ENCODE measurements at regions not wholly inside any gene's neighbourhood (a gene's known extent, or its start where the extent isn't known, plus 50 kb on each side); places are given as distances from the start of the nearest gene placed in this dataset.

DNA sequence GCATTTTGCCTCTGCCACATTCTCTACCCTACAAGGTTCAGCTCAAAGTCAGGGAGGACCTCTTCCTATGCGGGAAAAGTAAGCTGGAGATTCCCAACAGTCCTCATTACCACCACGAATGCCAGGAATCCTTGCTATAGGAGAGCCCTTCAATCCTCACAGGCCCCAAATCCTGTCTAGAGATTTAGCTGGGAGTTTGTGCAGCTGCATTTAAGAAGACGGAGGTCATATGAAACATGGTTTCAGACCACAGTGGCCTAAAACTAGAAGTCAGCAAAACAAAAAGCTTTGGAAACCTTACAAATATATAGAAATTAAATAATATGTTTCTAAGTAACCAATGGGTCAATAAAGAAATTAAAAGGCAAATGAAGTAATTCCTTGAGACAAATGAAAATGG lies 415.3 kb upstream of the SETBP1 start:
- Histone ChIP-seq H3K27ac (ENCODE audit: low read depth, low read length) (no peak overlapping the region), H2AFZ (ENCODE audit: low read length, unreplicated experiment) (no peak overlapping the region), H3K4me3 (ENCODE audit: low read depth, low read length) (no peak overlapping the region), H3K27me3 (ENCODE audit: insufficient read depth, low read length) (no peaks in the 10 kb centered on the region), H3K79me2 (ENCODE audit: control insufficient read depth, insufficient read depth, low read length, unreplicated experiment) (no peaks in the 10 kb centered on the region), H3K36me3 (ENCODE audit: insufficient read depth, low read length) (no peaks in the 10 kb centered on the region), H3K4me1 (ENCODE audit: control insufficient read depth, insufficient read depth, low read length, unreplicated experiment) (no peaks in the 10 kb centered on the region)

GRCh38 chr18:44273298-44273697 lies 407.4 kb upstream of the SETBP1 start:
- Histone ChIP-seq H3K4me1 (ENCODE audit: control insufficient read depth, insufficient read depth, low read length, unreplicated experiment) (no peaks in the 10 kb centered on the region), H3K4me3 (ENCODE audit: low read depth, low read length) (no peak overlapping the region), H3K36me3 (ENCODE audit: insufficient read depth, low read length) (no peaks in the 10 kb centered on the region), H3K79me2 (ENCODE audit: control insufficient read depth, insufficient read depth, low read length, unreplicated experiment) (no peaks in the 10 kb centered on the region), H2AFZ (ENCODE audit: low read length, unreplicated experiment) (no peak overlapping the region), H3K27ac (ENCODE audit: low read depth, low read length) (no peak overlapping the region), H3K27me3 (ENCODE audit: insufficient read depth, low read length) (no peaks in the 10 kb centered on the region)

DNA sequence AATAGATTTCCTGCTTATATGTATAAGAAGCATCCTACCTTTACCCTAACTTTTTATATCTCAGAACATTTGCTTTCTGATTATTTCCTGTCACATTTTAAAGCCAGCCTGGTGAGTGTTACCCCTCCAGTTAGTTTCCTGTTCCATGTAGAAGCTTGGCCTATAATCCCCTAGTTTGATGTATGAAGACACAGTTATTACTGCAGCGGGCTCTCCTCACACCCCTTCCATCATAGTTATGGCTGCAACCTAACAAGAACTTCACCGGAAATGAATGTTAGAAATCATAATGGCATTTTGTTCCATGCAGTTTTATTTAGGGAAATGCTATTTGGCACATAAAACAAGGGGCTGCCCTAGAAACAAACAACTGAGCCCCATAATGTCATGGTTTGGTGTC lies 400.2 kb upstream of the SETBP1 start:
- no peaks in the 10 kb centered on the region for H3K79me2 ChIP-seq (ENCODE audit: control insufficient read depth, insufficient read depth, low read length, unreplicated experiment)
- no peaks in the 10 kb centered on the region for H3K36me3 ChIP-seq (ENCODE audit: insufficient read depth, low read length)
- H2AFZ ChIP-seq (ENCODE audit: low read length, unreplicated experiment) = no peak overlapping the region
- no peak overlapping the region for H3K27ac ChIP-seq (ENCODE audit: low read depth, low read length)
- H3K4me3 ChIP-seq (ENCODE audit: low read depth, low read length) = no peak overlapping the region
- H3K4me1 ChIP-seq (ENCODE audit: control insufficient read depth, insufficient read depth, low read length, unreplicated experiment) = no peaks in the 10 kb centered on the region
- H3K27me3 ChIP-seq (ENCODE audit: insufficient read depth, low read length) = no peaks in the 10 kb centered on the region

DNA sequence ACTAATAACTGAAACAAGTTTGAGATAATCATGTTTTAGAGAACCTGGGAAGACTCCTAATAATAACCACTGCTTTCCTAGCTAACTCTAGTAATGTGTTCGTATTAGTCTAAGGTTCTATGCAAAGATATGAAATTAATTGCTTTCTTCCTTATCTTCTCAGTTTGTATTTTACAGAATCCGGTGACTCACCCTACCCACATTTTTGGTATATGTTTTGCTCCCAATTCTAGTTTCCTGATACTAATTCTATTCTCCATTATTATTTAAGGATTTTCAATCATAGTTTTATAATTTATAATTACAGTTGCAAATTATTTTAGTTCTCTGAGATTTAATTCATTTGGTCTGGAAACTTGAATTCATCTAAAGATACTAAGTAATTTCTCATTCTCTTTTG lies 394.6 kb upstream of the SETBP1 start:
- Histone ChIP-seq H3K27me3 (ENCODE audit: insufficient read depth, low read length) (no peaks in the 10 kb centered on the region), H3K79me2 (ENCODE audit: control insufficient read depth, insufficient read depth, low read length, unreplicated experiment) (no peaks in the 10 kb centered on the region), H2AFZ (ENCODE audit: low read length, unreplicated experiment) (no peak overlapping the region), H3K4me1 (ENCODE audit: control insufficient read depth, insufficient read depth, low read length, unreplicated experiment) (no peaks in the 10 kb centered on the region), H3K4me3 (ENCODE audit: low read depth, low read length) (no peak overlapping the region), H3K36me3 (ENCODE audit: insufficient read depth, low read length) (no peaks in the 10 kb centered on the region), H3K27ac (ENCODE audit: low read depth, low read length) (no peak overlapping the region)

DNA sequence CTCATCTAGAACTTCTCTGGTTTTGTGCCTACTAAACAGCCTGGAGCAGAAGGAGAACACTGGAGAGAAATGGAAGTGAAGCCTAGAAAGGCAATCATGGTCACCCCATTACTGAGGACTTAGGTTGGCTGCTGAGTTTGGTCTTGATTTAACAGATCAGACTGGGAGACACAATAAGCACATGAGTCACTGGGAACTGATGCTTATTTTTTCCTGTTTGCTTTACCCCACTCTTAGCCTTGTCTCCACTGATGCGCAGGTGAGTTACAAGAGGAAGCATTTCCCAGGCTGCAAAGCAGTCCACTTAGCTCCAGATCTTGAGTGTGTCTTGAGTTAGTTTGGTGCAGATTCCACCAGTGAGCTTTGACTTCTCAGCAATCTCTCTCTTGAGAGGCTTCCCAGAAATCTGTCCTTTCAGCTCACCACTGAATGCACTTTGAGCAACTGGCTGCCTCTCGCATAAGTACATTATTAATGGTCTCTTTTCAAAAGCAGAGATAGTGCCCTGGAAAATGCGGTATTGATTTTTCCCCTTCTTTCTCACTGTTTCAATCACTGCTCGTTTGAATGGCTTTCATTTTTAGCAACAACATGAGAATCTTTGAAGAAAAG lies 390.2 kb upstream of the SETBP1 start:
- Histone ChIP-seq H3K36me3 (ENCODE audit: insufficient read depth, low read length) (no peaks in the 10 kb centered on the region), H3K27me3 (ENCODE audit: insufficient read depth, low read length) (no peaks in the 10 kb centered on the region), H3K4me1 (ENCODE audit: control insufficient read depth, insufficient read depth, low read length, unreplicated experiment) (no peaks in the 10 kb centered on the region), H3K27ac (ENCODE audit: low read depth, low read length) (no peak overlapping the region), H2AFZ (ENCODE audit: low read length, unreplicated experiment) (no peak overlapping the region), H3K4me3 (ENCODE audit: low read depth, low read length) (no peak overlapping the region), H3K79me2 (ENCODE audit: control insufficient read depth, insufficient read depth, low read length, unreplicated experiment) (no peaks in the 10 kb centered on the region)

DNA sequence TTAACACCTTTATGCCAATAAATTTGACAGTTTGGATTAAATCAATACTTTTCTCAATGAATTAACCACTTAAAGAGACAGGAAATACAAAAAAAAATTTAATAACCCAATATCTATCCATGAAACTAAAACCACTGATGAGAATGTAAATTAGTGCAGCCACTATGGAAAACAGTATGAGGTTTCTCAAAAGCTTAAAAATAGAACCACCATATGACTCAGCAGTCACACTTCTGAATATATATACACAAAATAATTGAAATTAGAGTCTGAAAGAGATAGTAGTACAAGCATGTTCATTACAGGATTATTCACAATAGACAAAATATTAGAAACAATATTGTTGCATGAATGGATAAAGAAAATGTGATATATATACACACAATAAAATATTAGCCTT lies 382.1 kb upstream of the SETBP1 start:
- Histone ChIP-seq H2AFZ (ENCODE audit: low read length, unreplicated experiment) (no peak overlapping the region), H3K36me3 (ENCODE audit: insufficient read depth, low read length) (no peaks in the 10 kb centered on the region), H3K4me1 (ENCODE audit: control insufficient read depth, insufficient read depth, low read length, unreplicated experiment) (no peaks in the 10 kb centered on the region), H3K4me3 (ENCODE audit: low read depth, low read length) (no peak overlapping the region), H3K27me3 (ENCODE audit: insufficient read depth, low read length) (no peaks in the 10 kb centered on the region), H3K79me2 (ENCODE audit: control insufficient read depth, insufficient read depth, low read length, unreplicated experiment) (no peaks in the 10 kb centered on the region), H3K27ac (ENCODE audit: low read depth, low read length) (no peak overlapping the region)

- Histone ChIP-seq H3K27ac (ENCODE audit: low read depth, low read length) (peak overlapping the region; percentile 87), H2AFZ (ENCODE audit: low read length, unreplicated experiment) (peak overlapping the region; percentile 76)
Measured at GRCh38 chr18:44309185-44309584, 371.5 kb upstream of the SETBP1 start.

DNA sequence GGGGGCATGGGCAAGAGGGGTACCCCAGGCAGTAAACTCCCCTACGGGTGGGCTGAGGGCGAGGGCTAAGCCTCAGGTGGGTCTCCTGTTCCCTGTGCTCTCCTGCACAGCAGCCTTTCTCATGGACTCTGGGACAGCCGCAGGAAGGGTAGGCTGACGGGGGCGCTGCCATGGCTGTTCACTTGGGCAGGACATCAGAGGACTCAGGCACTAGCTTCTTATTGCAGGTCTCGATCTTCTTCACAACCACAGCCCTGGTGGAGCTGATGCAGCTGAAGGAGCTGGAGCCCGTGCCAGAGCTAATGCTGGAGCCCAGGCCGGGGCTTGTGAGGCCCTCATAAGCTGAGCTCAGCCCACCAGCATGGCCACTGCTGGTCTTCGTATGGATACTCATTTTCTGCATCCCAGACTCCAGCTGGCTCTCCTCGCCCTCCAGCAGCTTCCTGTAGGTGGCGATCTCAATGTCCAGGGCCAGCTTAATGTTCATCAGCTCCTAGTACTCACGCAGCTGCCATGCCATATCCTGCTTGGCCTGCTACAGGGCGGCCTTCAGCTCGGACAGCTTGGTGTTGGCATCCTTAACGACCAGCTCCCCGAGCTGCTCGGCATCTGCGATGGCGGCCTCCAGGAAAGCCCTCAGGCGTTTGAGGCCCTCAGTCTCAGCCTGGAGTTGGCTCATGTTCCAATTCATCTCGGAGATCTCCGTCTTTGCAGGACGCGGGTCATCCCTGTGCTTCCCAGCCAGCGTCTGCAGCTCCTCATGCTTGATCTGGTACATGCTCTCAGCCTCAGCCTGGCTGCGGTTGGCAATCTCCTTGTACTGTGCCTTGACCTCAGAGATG lies 359.8 kb upstream of the SETBP1 start:
- H3K4me1 ChIP-seq (ENCODE audit: control insufficient read depth, insufficient read depth, low read length, unreplicated experiment) = no peaks in the 10 kb centered on the region
- H3K27me3 ChIP-seq (ENCODE audit: insufficient read depth, low read length) = no peaks in the 10 kb centered on the region
- H3K36me3 ChIP-seq (ENCODE audit: insufficient read depth, low read length) = no peaks in the 10 kb centered on the region
- no peak overlapping the region for H3K27ac ChIP-seq (ENCODE audit: low read depth, low read length)
- no peak overlapping the region for H2AFZ ChIP-seq (ENCODE audit: low read length, unreplicated experiment)
- no peaks in the 10 kb centered on the region for H3K79me2 ChIP-seq (ENCODE audit: control insufficient read depth, insufficient read depth, low read length, unreplicated experiment)
- no peak overlapping the region for H3K4me3 ChIP-seq (ENCODE audit: low read depth, low read length)

More at GRCh38 chr18:44309185-44309584, 371.5 kb upstream of the SETBP1 start:
- Histone ChIP-seq H3K4me1 (ENCODE audit: control insufficient read depth, insufficient read depth, low read length, unreplicated experiment) (peaks cover 22% of the 10 kb centered on the region), H3K27me3 (ENCODE audit: insufficient read depth, low read length) (no peaks in the 10 kb centered on the region), H3K79me2 (ENCODE audit: control insufficient read depth, insufficient read depth, low read length, unreplicated experiment) (no peaks in the 10 kb centered on the region), H3K36me3 (ENCODE audit: insufficient read depth, low read length) (no peaks in the 10 kb centered on the region), H3K4me3 (ENCODE audit: low read depth, low read length) (peak overlapping the region; percentile 46)

- Histone ChIP-seq H2AFZ (ENCODE audit: low read length, unreplicated experiment) (no peak overlapping the region), H3K4me1 (ENCODE audit: control insufficient read depth, insufficient read depth, low read length, unreplicated experiment) (no peaks in the 10 kb centered on the region), H3K36me3 (ENCODE audit: insufficient read depth, low read length) (no peaks in the 10 kb centered on the region), H3K27me3 (ENCODE audit: insufficient read depth, low read length) (no peaks in the 10 kb centered on the region), H3K79me2 (ENCODE audit: control insufficient read depth, insufficient read depth, low read length, unreplicated experiment) (no peaks in the 10 kb centered on the region), H3K4me3 (ENCODE audit: low read depth, low read length) (no peak overlapping the region), H3K27ac (ENCODE audit: low read depth, low read length) (no peak overlapping the region)
Measured at GRCh38 chr18:44321868-44322590, 358.7 kb upstream of the SETBP1 start.

- Histone ChIP-seq H3K4me1 (ENCODE audit: control insufficient read depth, insufficient read depth, low read length, unreplicated experiment) (no peaks in the 10 kb centered on the region), H3K27me3 (ENCODE audit: insufficient read depth, low read length) (no peaks in the 10 kb centered on the region), H2AFZ (ENCODE audit: low read length, unreplicated experiment) (peak overlapping the region; percentile 18), H3K36me3 (ENCODE audit: insufficient read depth, low read length) (no peaks in the 10 kb centered on the region), H3K79me2 (ENCODE audit: control insufficient read depth, insufficient read depth, low read length, unreplicated experiment) (no peaks in the 10 kb centered on the region), H3K4me3 (ENCODE audit: low read depth, low read length) (no peak overlapping the region), H3K27ac (ENCODE audit: low read depth, low read length) (no peak overlapping the region)
Measured at GRCh38 chr18:44323125-44323524, 357.6 kb upstream of the SETBP1 start.

Data from ACC112 (cell line).